Mesenchymal stem cell (in vitro differentiated cells and primary cell): ENCODE measurements at regions not wholly inside any gene's neighbourhood (a gene's known extent, or its start where the extent isn't known, plus 50 kb on each side); places are given as distances from the start of the nearest gene placed in this dataset.
A peak's percentile ranks its signal among the peaks of the same experiment; 100 is the strongest.
"Not testable (repeated sequence)": the region's sequence is repeated elsewhere in the genome, so short reads cannot be mapped to it uniquely, and the experiment has no call there.

Experiments used
- DNase-seq: peaks from one replicate; pipeline ENCODE4 v3.0.0-alpha.2; 2013
- H2AFZ ChIP-seq: one replicate; pipeline ENCODE4 v1.6.1; 2013; ENCODE audit warnings: low read depth, mild to moderate bottlenecking, control low read depth, inconsistent platforms, low read length, moderate library complexity
- H2AK5ac ChIP-seq: 2 replicates; pipeline ENCODE4 v1.6.1; 2013; ENCODE audit warnings: low read length, moderate library complexity, mild to moderate bottlenecking, inconsistent platforms; ENCODE audit not compliant: severe bottlenecking
- H2BK120ac ChIP-seq: one replicate; pipeline ENCODE4 v1.6.1; 2013; ENCODE audit warnings: low read depth, mild to moderate bottlenecking, inconsistent platforms, low read length, moderate library complexity
- H2BK12ac ChIP-seq, 2 experiments: one replicate each; pipeline ENCODE4 v1.6.1; 2013; ENCODE audit warnings: inconsistent platforms in 2 of 2, low read length in 2 of 2, mild to moderate bottlenecking in 2 of 2, moderate library complexity in 2 of 2, control low read depth in 1 of 2
- H2BK15ac ChIP-seq: one replicate; pipeline ENCODE4 v1.6.1; 2013; ENCODE audit warnings: mild to moderate bottlenecking, low read depth, inconsistent platforms; ENCODE audit not compliant: poor library complexity, severe bottlenecking
- H2BK5ac ChIP-seq: 2 replicates; pipeline ENCODE4 v1.6.1; 2013; ENCODE audit warnings: low read depth, mild to moderate bottlenecking, low read length, control low read depth, inconsistent platforms; ENCODE audit not compliant: poor library complexity, severe bottlenecking
- H3K14ac ChIP-seq, 2 experiments: one replicate each; pipeline ENCODE4 v1.6.1; 2013; ENCODE audit warnings: inconsistent platforms in 2 of 2, low read length in 2 of 2, control low read depth in 1 of 2, mild to moderate bottlenecking in 1 of 2, moderate library complexity in 1 of 2
- H3K18ac ChIP-seq, 2 experiments: one replicate each; pipeline ENCODE4 v1.6.1; 2013; ENCODE audit warnings: inconsistent platforms in 2 of 2, low read length in 2 of 2, control low read depth in 1 of 2, low read depth in 1 of 2, mild to moderate bottlenecking in 1 of 2
- H3K23ac ChIP-seq, 2 experiments: one replicate each; pipeline ENCODE4 v1.6.1; 2013; ENCODE audit warnings: inconsistent platforms in 2 of 2, low read length in 2 of 2, mild to moderate bottlenecking in 2 of 2, moderate library complexity in 2 of 2, control low read depth in 1 of 2
- H3K27ac ChIP-seq: 2 replicates; pipeline ENCODE4 v1.5.1; 2013; ENCODE audit warnings: mild to moderate bottlenecking, moderate library complexity, low read length, control low read depth, inconsistent platforms; ENCODE audit not compliant: poor library complexity, severe bottlenecking
- H3K27me3 ChIP-seq, 2 experiments: 2 replicates each; pipeline versions ENCODE4 v1.6.1 to v1.7.0; 2013; ENCODE audit warnings: low read length in 2 of 2, mild to moderate bottlenecking in 2 of 2, moderate library complexity in 2 of 2, control low read depth in 1 of 2, inconsistent platforms in 1 of 2; ENCODE audit not compliant: control insufficient read depth in 1 of 2, insufficient read depth in 1 of 2
- H3K36me3 ChIP-seq, 2 experiments: 2 replicates each; pipeline versions ENCODE4 v1.6.1 to v1.7.0; 2013; ENCODE audit warnings: low read length in 2 of 2, control low read depth in 1 of 2, inconsistent platforms in 1 of 2, low read depth in 1 of 2, mild to moderate bottlenecking in 1 of 2; ENCODE audit not compliant: insufficient read depth in 2 of 2, control insufficient read depth in 1 of 2
- H3K4ac ChIP-seq, 2 experiments: one replicate each; pipeline ENCODE4 v1.6.1; 2013; ENCODE audit warnings: inconsistent platforms in 2 of 2, low read length in 2 of 2, mild to moderate bottlenecking in 2 of 2, moderate library complexity in 2 of 2, control low read depth in 1 of 2, low read depth in 1 of 2
- H3K4me1 ChIP-seq: 2 replicates; pipeline ENCODE4 v1.6.1; 2013; ENCODE audit warnings: low read depth, low read length, control low read depth; ENCODE audit not compliant: control insufficient read depth, insufficient read depth
- H3K4me2 ChIP-seq: 2 replicates; pipeline ENCODE4 v1.6.1; 2013; ENCODE audit warnings: low read length, mild to moderate bottlenecking, inconsistent platforms; ENCODE audit not compliant: poor library complexity, severe bottlenecking
- H3K4me3 ChIP-seq, 2 experiments: 2 replicates each; pipeline versions ENCODE4 v1.5.1 to v1.7.0; 2013; ENCODE audit warnings: low read length in 2 of 2, mild to moderate bottlenecking in 2 of 2, control low read depth in 1 of 2, low read depth in 1 of 2; ENCODE audit not compliant: insufficient read depth in 1 of 2
- H3K79me1 ChIP-seq: replicated peaks from 2 replicates; pipeline ENCODE4 v1.6.1; 2013; ENCODE audit warnings: mild to moderate bottlenecking, control low read depth, low read length, inconsistent platforms; ENCODE audit not compliant: poor library complexity, severe bottlenecking
- H3K9ac ChIP-seq: 2 replicates; pipeline ENCODE4 v1.7.0; 2013; ENCODE audit warnings: mild to moderate bottlenecking, low read length, moderate library complexity
- H3K9me3 ChIP-seq: 2 replicates; pipeline ENCODE4 v1.7.0; 2013; ENCODE audit warnings: mild to moderate bottlenecking, low read length; ENCODE audit not compliant: control insufficient read depth
- H4K8ac ChIP-seq: one replicate; pipeline ENCODE4 v1.6.1; 2013; ENCODE audit warnings: inconsistent platforms, mild to moderate bottlenecking, low read length, moderate library complexity
- H4K91ac ChIP-seq: one replicate; pipeline ENCODE4 v1.6.1; 2013; ENCODE audit warnings: mild to moderate bottlenecking, low read length, inconsistent platforms
- WGBS: methylation state at CpG from one replicate; pipeline ENCODE4 v1.1.7; 2013; ENCODE audit warnings: mixed read lengths; 5-methylcytosine and 5-hydroxymethylcytosine counted together

DNA sequence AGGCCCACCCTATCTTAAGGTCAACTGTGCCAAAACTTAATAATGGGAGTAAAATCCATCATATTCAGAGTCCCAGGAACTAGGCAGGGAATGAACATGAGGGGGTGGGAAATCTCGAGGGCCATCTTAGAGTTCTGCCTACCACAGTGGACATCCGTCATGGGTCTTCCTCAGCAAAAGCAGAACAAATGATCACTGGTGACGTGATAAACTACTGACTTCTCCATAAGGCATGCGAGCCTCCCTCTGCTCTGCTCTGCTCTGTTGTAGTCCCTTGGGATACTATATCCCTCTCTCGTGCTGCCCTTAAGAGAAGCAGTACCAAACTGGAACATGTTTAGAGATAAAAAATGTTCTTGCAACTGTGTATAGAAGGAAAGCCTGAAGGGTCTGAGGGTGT, 603.8 kb downstream of the TTLL7 start:
- H3K14ac ChIP-seq, H3K4me2 ChIP-seq, H3K23ac ChIP-seq, H3K18ac ChIP-seq, H2BK120ac ChIP-seq, H4K8ac ChIP-seq, H3K4me1 ChIP-seq, H3K4ac ChIP-seq, H2BK5ac ChIP-seq, H3K9me3 ChIP-seq, H3K27me3 ChIP-seq, H2BK15ac ChIP-seq, H3K79me1 ChIP-seq, H2AK5ac ChIP-seq, H3K27ac ChIP-seq, H4K91ac ChIP-seq, H2AFZ ChIP-seq, H3K4me3 ChIP-seq, H3K36me3 ChIP-seq, H3K9ac ChIP-seq, H2BK12ac ChIP-seq: not testable (repeated sequence)
- peak; percentile 20 for DNase-seq
- 78% methylated on average over 4 of the region's 5 CpGs for WGBS

DNA sequence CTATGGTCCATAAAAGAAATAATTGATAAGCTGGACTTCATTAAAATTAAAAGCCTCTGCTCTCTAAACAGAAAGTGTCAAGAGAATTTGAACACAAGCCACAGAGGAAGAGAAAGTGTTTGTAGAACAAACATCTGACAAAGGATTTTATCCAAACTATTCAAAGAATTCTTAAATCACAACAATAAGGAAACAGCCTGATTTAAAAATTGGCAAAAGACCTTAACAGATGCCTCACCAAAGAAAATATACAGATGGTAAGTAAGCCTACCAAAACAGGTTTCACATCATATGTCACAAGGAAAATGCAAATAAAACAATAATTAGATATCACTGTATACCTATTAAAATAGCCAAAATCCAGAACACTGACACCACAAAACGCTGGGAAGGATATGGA, 612.0 kb downstream of the TTLL7 start:
- H2BK5ac ChIP-seq, H3K4me2 ChIP-seq, H3K4me3 ChIP-seq, H2BK12ac ChIP-seq, H3K36me3 ChIP-seq, H3K9me3 ChIP-seq, H3K79me1 ChIP-seq, H2BK120ac ChIP-seq, H2AFZ ChIP-seq, H2AK5ac ChIP-seq, H3K27me3 ChIP-seq, H3K9ac ChIP-seq, DNase-seq, H2BK15ac ChIP-seq, H4K8ac ChIP-seq, H3K4me1 ChIP-seq, H3K18ac ChIP-seq, H3K27ac ChIP-seq, H4K91ac ChIP-seq, H3K23ac ChIP-seq, H3K14ac ChIP-seq, H3K4ac ChIP-seq: not testable (repeated sequence)
- WGBS = no CpG with 5 or more reads among the region's 1 CpG

DNA sequence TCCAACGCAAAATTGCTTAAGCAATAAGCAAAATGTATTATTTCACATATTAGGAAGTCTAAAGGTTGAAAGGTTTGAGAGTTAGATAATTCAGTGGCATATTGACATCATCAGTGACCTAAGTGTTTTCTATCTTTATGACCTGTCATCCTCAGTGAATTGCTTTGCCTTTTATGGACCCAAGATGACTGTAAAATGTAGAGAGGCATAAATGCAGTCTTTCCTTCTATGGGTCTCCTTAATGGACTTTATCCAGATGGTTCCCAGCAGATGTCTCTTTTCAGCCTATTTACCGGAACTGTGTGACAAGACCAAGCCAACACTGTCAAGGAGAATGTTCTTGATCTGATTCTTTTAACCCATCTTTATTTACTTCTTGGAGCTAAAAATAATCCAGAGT, 615.8 kb downstream of the TTLL7 start:
- H3K27ac ChIP-seq, H4K91ac ChIP-seq, H3K79me1 ChIP-seq, H3K36me3 ChIP-seq, H3K23ac ChIP-seq, H2BK120ac ChIP-seq, H2BK15ac ChIP-seq, H2BK5ac ChIP-seq, H2AK5ac ChIP-seq, H3K18ac ChIP-seq, H2AFZ ChIP-seq, H3K27me3 ChIP-seq, H3K4ac ChIP-seq, H3K14ac ChIP-seq, H3K9ac ChIP-seq, H3K4me1 ChIP-seq, H3K9me3 ChIP-seq, H3K4me2 ChIP-seq, H3K4me3 ChIP-seq, DNase-seq, H4K8ac ChIP-seq, H2BK12ac ChIP-seq: not testable (repeated sequence)
- no CpG with 5 or more reads among the region's 2 CpGs for WGBS

DNA sequence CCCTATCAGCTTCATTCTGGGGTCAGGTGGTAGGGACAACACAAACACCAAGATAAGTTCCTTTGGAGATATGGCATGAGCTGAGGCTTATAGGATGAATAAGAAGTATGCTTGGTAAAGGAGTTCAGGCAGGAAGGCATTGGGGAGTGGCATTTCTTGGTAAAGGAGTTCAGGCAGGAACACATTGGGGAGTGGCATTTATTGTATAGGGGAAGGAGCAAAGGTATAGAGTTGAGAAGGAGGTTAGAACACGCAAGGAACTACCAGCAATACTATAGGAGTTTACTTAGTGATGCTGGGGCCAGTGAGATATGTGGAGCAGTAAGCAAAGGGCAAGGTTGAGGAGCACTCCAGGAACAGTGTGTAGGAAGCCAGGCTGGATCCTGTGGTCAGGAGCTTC, 625.9 kb downstream of the TTLL7 start:
- not testable (repeated sequence) for H3K14ac ChIP-seq, H3K9me3 ChIP-seq, H3K27ac ChIP-seq, H2BK120ac ChIP-seq, H3K79me1 ChIP-seq, H2AFZ ChIP-seq, DNase-seq, H3K23ac ChIP-seq, H3K27me3 ChIP-seq, H2AK5ac ChIP-seq, H3K4me3 ChIP-seq, H2BK12ac ChIP-seq, H2BK15ac ChIP-seq, H3K9ac ChIP-seq, H3K4me1 ChIP-seq, H3K4ac ChIP-seq, H4K8ac ChIP-seq, H3K36me3 ChIP-seq, H3K18ac ChIP-seq, H3K4me2 ChIP-seq, H4K91ac ChIP-seq, H2BK5ac ChIP-seq
- 87% methylated on average over 1 of the region's 1 CpG for WGBS
